Stimulated activated CD4-positive, alpha-beta T cell treated with anti-CD3 and anti-CD28 coated beads, TNF-alpha, amount 100 ng/mL, for 4 hours (primary cell): ENCODE measurements at regions not wholly inside any gene's neighbourhood (a gene's known extent, or its start where the extent isn't known, plus 50 kb on each side); places are given as distances from the start of the nearest gene placed in this dataset.

Experiments
- DNase-seq, 3 experiments: peaks; one replicate each; pipeline ENCODE4 v3.0.0-alpha.2; 2020; ENCODE audit warnings: low read depth in 3 of 3

DNA sequence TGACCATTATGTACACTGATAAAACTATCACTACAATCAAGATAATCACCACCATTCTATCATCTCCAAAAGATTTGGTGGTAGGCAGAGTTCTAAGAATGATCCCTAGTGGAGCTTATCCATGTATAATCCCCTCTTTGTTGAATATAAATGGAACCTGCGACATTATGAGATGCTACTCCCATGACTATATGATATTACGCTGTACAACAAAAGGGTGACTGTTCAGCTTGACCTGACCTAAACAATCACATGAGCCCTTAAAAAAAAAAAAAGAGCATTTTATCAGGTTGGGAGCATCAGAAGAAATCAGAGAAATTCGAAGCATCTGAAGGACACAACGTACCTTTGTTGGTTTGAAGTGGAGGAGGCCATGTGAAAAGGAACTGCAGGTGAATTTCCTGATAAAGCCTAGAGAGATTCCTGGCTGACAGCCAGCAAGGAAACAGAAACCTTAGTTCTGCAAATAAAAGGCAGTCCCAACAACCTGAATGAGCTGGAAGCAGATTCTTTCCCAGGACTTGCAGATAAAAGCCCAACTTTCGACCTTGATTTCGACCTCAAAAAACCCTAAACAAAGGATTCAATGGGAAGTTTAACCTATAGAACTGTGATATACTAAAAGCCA is 270.7 kb downstream of the ADRA2A start:
- no peak for DNase-seq

- DNase-seq: no peak
These were observed 271.2 kb downstream of the ADRA2A start for GRCh38 chr10:111348076-111348475.

GRCh38 chr10:111354859-111355258 is 278.0 kb downstream of the ADRA2A start:
- DNase-seq: no peak

GRCh38 chr10:111356571-111356970 is 279.7 kb downstream of the ADRA2A start:
- DNase-seq: no peak

DNA sequence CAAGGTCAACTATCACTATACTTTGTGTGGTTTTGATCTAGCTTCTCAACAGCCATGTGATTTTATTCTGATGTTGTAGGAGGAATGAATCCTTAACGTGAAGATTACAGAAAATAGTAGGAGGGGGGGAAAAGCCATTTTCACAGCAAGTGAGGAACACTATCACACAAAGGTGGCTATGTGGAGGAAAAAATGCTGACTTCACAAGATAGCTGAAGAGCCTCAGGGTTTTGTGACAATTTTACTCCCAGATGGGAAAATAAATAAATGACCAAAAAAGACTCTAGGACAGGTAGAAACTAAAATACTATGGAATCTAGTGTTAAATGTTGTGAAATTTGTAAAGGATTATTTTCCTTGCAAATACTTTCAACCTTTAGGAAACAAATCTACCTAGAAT is 281.0 kb downstream of the ADRA2A start:
- DNase-seq: no peak

GRCh38 chr10:111360260-111360925 is 283.6 kb downstream of the ADRA2A start:
- DNase-seq: no peak

GRCh38 chr10:111367531-111367930 is 290.7 kb downstream of the ADRA2A start:
- DNase-seq: no peak

DNA sequence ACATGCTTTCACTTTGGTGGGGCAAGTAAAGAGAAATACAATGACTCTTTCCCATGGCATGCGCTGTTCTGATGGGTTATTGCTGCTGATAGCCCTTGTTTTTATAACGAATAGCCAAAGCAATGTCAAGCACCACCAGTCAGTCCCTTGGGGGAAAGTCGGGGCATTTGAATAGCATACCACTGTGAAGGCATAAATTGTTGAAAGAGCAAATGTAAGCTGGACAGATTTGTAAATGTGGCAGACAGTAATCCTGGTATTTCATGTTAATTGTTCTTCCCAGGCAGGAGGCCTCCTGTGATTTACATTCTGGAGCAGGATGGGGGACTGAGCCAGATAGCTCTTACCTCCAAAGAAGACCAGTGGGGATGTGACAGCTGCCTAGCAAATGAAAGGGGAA is 293.3 kb downstream of the ADRA2A start:
- no peak for DNase-seq

GRCh38 chr10:111373696-111374095 is 296.9 kb downstream of the ADRA2A start:
- no peak for DNase-seq

DNA sequence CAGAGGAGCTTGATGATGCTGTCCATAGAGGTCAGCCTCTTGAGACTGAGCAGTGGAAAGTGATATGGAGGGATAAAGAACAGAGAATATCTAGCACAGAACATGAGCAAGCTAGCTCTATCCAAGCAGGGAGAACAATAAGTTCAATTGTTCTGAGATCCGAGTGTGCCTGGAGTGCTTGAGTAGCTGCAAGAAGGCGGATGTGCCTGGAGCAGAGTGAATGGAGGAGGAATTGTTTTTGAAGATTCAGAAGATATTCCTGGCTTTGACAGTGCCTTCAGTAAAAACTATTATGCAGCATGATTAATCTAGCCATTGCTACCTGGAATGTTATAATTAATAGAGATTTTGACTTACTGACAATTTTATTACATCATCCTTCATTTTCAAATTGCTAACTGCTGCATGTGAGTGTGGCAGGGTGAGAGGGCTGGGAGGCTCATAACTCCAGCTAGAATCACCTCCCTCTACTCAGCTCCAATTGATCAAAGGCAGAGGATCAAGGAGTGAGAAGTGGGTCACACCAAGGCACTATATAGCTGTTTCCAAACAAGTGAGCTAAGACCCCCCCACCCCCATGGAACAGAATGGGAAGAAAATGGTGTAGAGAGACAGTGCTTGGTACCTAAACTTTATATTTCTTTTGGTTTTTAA is 302.8 kb downstream of the ADRA2A start:
- no peak for DNase-seq

GRCh38 chr10:111384556-111384955 is 307.7 kb downstream of the ADRA2A start:
- no peak for DNase-seq

- DNase-seq: no peak
These were observed 314.2 kb downstream of the ADRA2A start for GRCh38 chr10:111390813-111391563.

DNA sequence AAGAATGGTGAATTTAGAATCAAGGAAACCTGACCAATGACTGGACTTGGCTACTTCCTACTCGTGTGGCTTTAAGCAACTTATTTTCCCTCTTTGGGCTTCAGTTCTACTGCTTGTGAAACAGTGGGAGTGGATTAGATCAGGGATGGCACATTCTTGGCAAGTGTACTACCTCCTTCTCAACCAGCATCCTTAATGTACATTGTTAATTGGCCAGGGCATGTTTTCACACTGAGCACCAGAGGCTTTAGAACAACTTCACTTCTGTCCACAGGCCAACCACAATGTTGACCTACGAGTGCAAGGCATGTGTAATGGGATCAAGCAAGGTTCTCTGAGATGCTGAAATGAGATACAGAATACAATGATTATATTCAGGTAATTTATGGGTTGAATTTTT is 315.3 kb downstream of the ADRA2A start:
- DNase-seq: no peak

GRCh38 chr10:111392910-111393309 is 316.1 kb downstream of the ADRA2A start:
- DNase-seq: no peak

DNA sequence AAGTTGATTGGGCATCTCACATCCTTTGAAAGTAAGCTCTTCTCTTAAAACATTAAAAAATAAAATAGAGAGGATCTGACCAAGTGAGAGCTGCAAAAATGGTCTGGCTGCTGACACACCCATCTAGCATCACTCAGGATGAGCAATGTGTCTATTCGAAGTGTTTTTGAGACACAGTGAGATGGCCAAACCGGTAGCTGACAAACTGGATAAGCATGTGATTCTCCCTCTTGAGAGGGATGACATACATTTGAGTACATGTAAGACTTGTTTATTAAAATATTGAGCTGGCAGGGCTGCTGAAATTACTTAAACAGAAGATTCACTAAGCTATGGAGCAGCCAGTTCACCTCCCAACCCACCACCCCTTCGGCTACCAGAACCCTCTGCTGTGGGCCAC is 333.9 kb downstream of the ADRA2A start:
- DNase-seq: no peak

DNA sequence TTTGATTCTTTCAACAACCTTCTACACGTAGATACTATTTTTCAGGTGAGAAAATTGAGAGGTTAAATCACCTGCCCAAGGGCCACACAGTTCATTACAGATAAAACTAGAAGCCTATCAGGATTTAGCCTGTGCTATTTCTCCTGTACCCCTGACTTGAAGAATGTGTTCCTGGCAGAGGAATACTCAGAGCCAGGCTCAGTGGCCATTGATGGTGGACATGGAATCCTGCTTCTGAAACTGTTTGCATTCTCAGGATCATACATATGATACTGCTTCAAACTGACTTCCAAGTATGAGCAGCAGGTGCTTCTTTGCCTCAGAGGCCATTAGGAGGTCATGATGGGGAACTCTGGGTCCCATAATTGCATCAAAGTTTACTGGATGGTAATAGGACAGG is 348.6 kb downstream of the ADRA2A start:
- DNase-seq: no peak

GRCh38 chr10:111429288-111430028 is 352.6 kb downstream of the ADRA2A start:
- no peak for DNase-seq

DNA sequence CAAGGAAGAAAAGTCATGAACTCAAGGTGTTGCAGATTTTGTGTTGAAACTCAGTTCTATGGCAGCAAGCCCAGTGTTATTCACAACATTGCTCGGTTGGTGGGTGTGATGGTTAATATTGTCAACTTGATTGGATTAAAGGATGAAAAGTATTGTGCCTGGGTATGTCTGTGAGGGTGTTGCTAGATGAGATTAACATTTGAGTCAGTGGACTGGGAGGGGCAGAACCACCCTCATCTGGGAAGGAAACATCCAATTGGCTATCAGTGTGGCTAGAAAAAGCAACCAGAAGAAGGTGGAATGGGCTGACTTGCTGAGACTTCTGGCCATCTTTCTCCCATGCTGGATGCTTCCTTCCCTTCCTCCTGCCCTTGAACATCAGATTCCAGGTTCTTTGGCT is 353.2 kb downstream of the ADRA2A start:
- no peak for DNase-seq

DNA sequence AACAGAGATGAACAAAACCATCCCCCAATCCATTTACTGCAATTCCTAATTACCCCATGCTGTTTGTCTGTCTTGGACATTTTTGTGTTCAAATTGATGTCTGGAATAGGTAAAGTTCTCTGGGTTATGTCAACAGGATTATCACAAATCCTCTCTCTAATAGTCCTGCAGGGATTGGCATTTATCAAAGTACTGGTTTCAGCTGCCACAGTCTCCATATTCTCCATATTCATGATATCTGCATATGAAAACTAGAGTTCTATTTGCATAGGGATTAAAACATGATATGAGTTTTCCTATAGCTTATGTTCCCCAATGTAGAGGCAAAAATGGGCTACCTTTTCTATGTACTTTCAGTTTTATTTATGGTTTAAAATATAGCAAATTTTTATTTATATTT is 355.8 kb downstream of the ADRA2A start:
- DNase-seq: no peak

DNA sequence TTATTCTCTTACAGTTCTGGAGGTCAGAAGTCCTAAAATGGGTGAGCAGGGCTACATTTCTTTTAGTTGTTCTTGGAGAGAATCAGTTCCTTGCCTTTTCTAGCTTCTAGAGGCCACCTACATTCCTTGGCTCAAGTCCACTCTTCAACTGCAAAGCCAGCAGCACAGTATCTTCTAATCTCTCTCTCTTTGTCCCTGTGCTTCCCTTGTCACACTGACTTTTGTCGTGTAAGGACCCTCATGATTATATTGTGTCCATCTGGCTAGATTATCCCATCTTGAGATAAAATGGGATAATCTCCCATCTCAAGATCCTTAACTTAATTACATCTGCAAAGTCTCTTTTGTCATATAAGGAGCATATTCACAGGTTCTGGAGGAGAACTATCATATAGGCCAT is 359.0 kb downstream of the ADRA2A start:
- no peak for DNase-seq

DNA sequence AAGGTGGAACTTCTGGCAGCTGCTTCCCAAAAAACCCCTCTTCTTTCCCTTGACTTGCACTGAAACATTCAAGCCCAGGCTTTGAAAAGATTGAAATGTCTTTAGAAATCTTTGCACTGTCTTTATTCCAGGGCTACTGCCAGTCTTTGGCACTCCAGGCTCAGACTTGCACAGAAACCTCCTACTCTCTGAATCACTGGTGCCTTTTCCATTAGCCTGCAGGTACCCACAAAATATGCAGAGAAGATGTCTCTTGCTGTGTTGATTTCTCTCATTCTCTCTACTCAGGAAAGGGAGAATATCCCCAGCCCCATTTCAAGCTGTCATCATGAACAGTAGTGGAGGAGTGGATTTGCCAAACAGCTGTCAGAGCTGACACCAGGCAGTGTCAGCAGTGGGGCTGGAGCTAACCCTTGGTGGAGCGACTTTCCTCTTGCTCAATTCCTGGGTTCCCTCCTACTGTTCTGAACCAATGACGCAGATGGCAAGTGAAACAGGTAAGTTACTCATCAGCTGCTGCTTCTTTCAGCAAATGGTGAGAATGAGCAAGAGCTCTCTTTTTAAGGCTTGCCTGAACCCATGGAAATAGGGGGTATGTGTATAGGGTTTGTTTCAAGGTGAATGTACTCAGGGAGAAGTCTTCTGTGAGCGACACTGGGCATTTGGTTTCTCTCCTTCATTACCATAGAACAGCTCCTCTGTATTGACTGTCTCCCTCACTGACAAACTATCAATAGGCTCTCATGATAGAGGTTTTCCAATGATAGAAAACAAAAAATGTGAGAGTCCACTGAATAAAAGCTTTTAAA is 362.4 kb downstream of the ADRA2A start:
- DNase-seq: no peak
